Activated T-cell treated with anti-CD3 and anti-CD28 coated beads, Interleukin-2, amount 50 U/mL, for 48 hours (primary cell): ENCODE measurements at regions not wholly inside any gene's neighbourhood (a gene's known extent, or its start where the extent isn't known, plus 50 kb on each side); places are given as distances from the start of the nearest gene placed in this dataset.
"Not testable (repeated sequence)": the region's sequence is repeated elsewhere in the genome, so short reads cannot be mapped to it uniquely, and the experiment has no call there.

Experiments used
- DNase-seq, 2 experiments: peaks; one replicate each; pipeline ENCODE4 v3.0.0-alpha.2; 2020

DNA sequence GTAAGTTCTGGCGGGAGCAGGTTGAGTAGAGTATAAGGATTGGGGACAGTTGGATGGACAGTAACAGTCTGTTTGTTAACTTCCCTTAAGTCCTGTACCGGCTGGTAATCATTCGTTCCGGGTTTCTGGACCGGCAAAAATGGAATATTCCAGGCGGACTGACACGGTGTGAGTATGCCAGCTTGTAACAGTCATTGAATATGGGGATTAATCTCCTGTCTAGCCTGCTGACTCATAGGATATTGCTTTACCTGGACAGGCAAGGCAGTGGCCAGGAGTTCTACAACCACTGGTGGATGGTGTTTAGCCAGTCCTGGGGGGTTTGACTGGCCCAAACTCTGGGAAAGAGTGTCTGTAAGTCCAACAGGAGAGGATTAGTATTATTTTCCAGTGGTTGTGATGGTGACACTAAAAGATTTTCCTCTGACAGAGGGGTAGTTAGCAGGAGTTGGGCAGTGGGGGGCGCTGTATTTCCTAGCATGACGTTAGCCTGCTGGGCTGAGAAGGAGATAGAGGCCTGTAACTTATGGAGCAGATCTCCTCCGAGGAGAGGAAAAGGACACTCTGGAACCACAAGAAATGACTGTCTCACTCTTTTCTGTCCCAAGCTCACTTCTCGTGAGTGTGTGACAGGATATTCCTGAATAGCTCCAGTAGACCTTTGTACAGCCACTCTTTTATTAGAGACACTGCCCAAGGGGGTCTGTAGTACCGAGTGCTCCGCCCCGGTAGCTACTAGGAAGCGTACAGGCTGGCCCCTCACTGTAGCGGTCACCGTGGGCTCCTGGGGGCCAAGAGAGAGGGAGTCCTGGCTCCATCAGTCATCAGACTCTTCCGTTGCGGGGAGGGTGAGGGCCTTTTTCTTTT lies 152.2 kb downstream of the TRIM27 start:
- DNase-seq: no peak

DNA sequence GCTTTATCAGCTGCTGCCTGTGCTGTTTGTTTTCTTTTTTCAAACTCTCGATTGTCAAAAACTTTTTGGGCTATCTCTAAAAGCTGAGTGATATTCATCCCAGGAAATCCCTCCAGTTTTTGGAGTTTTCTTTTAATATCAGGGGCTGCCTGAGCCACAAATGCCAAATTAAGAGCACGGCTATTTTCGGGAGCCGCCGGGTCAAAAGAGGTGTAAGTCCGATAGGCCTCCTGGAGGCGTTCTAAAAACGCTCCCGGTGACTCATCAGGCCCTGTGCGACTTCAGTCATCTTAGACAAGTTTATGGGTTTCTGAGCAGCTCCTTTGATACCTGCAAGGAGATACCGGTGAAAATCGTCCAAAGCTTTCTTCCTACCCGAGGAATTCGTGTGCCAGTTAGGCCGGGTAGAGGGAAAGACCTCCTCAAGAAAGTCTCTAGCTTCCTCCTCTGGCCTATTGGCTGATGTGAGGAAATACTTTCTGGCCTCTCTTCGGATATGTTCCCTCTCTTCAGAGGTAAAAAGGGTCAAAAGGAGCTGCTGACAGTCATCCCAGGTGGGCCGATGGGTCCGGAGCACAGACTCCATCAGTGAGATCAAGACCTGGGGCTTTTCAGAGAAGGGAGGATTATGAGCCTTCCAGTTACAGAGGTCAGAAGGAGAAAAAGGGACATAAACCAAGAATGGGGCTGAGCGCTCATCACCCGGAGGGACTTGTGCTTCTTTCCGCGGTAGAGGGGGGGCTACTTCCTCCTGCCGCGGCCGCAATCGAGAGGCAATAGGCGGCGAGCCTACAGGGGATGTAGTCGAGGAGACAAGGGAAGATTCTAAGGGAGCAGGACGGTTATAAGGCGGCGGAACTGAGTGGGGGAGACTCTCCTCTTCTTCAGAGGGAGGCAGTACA lies 151.1 kb downstream of the TRIM27 start:
- no peak for DNase-seq

DNA sequence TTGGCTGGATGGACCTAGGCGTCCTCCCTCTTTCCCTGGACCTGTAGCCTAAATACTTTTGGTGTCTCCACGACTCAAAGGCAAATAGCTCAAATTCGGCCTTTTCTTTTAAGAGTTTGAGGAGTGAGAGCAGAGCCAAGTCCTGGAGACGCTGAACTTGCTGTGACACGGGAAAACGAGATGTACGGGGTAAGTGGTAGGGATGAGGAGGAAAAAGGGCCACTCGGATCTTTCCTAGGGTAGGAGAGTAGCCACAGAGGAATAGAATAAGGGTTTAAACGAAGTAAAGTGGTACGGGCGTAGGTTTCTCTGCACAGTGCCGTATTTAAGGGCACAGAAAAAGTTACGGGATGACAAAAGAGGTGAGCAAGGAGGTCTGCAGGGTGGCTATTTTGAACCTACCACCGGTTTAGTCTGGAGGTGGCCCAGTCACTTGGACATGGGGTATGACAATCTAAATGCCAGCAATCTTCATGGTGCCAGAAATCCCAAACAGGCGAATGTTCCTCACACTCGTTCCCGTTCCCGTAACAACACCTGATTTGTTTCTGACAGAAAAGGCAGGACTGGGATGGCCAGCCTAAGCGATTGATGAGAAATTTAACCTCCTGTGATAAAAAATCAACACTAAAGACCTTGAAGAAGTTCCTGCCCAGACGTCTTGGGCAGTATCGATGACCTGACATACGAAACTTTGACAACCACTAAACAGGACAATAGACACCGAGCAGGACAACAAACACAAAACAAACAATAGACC lies 149.3 kb downstream of the TRIM27 start:
- no peak for DNase-seq

- no peak for DNase-seq
These were observed 148.8 kb downstream of the TRIM27 start for GRCh38 chr6:28775052-28775376.

DNA sequence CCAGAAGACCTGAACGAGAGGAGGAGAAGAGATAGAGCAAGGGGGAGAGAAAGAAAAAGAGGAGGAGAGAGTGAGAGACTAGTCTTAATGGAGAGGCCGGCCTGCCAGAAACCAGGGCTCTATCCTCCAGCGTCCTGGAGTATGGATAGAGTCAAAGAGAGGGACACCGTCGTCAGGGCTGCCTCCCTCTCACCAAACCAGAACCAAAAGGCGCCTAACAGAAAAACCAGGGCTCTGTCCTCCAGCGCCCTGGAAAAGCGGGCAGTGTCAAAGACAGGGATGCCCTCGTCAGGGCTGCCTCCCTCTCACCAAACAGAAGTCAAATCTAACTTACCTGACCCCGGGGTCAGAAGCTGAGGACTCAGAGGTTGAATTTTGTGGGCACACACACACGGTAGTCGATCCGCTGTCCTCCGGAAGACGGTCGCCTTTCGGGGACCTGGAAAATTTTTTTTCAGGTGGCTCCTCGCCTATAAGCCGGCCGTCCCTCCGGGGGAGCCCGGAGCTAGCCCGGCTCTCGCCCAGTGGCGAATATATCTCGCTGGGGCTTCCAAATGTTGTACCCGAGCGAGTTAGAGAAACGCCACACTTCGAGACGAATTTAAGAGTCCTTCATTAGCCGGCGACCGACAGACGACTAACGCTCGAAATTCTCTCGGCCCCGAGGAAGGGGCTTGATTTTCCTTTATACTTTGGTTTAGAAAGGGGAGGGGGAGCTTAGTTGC lies 148.2 kb downstream of the TRIM27 start:
- DNase-seq: no peak

GRCh38 chr6:28776269-28777146 lies 147.3 kb downstream of the TRIM27 start:
- DNase-seq: no peak

DNA sequence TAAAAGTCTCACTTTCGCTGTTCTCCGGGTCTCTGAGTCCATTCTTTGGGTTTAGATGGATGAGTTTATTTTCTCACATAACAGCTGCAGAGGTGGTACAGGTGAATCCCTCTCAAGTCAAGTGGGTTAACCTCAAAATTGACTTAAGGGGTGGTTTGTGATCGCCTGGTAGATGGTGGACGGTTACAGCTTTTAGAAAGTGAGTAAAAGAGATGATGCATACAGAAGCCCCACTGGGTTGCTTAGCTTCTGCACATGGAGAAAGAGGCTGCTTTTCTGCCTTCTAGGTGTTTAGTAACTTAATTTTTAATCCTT lies 146.7 kb downstream of the TRIM27 start:
- DNase-seq: no peak

DNA sequence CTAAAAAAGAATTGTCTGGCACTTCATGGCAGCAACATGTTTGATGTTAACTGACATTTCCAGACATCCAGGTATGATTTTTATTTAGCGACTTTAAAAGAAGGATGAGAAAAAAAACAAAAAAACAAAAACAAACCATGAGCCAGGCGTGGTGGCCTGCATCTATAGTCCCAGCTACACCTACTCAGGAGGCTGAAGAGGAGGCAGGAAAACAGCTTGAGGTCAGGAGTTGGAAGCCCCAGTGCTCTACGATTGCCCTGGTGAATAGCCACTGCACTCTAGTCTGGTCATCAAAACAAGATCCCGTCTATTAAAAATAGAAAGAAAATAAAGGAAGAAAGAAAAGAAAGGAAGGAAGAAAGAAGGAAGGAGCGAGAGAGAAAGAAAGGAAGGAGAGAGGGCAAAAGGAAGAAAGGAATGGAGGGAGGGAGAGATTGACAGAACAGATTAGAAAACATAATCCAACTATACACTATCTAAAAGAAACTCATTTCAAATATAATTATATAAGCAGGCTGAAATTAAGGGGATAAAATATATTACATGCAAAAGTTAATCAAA lies 141.6 kb downstream of the TRIM27 start:
- no peak for DNase-seq

DNA sequence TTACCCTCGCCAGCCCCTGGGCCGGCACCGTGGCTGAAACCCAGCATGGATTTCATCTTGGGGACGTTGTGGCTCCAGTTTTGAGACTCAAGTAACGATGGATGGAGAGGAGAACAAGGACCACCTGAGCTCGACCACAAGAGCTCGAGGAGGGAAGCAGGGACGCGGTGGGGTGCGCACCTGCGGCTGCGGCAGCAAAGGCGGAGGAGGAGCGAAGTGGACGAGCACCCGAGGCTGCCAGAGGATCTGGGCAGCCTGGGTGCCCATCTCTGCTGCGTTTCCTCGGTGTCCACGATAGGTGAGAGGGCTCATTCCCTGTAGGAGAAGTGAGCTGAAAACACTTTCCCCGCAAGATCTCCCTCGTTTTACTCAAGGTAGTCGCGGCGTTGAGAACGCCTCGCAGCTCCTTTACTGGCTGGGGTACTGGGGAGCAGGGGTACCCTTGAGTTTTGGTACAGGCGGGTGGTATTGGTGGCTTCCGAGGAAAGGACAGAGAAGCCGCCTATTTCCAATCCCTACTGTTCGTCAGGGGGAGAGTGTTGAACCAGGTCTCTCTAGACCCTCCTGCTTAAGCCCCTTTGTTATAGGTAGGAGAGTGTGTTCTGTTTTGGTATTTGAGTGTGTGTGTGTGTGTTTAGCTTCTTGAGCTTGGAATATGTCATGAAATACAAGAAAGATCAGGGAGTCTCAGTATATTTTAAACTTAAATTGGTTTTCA lies 137.7 kb downstream of the TRIM27 start:
- DNase-seq: no peak

DNA sequence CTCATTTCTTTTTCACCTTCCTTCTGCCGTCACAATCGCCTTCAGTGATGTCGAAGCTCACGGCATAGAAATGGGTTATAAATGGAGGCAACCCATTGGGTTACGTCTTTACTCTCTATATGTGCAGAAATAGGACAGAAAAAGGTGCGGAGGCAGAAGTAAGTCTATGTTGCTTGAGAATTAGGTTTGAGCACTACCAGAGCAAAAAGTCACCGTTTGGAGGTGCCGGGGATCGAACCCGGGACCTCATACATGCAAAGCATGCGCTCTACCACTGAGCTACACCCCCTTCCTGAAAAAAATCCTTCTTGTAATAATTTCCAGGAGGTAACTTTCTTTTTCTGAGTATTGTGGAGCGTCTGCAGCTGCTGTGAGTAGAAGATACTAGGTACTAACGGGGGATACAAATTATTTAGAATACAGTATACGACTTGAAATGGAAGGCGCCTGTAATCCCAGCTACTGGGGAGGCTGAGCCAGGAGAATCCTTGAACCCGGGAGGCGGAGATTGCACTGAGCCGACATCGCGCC lies 134.2 kb downstream of the TRIM27 start:
- DNase-seq: peak; percentile 71 to 75

DNA sequence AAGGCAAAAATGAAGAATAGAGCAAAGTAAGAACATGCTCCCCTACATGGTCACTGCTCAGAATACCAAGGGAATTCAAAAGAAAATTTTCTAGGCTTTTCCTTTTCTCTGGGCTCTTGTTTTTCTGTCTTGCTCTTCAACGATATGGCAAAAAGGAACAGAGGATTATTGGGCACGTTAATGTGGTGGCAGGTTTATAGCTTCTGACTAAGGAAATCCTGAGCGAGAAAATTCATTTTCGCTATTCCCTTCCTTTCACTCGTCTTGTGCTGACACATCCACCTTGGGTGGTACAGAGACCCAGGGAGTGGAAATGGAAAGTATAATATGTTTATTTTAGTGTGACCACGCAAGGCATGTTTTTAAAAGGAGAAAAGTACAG lies 132.8 kb downstream of the TRIM27 start:
- DNase-seq: no peak

DNA sequence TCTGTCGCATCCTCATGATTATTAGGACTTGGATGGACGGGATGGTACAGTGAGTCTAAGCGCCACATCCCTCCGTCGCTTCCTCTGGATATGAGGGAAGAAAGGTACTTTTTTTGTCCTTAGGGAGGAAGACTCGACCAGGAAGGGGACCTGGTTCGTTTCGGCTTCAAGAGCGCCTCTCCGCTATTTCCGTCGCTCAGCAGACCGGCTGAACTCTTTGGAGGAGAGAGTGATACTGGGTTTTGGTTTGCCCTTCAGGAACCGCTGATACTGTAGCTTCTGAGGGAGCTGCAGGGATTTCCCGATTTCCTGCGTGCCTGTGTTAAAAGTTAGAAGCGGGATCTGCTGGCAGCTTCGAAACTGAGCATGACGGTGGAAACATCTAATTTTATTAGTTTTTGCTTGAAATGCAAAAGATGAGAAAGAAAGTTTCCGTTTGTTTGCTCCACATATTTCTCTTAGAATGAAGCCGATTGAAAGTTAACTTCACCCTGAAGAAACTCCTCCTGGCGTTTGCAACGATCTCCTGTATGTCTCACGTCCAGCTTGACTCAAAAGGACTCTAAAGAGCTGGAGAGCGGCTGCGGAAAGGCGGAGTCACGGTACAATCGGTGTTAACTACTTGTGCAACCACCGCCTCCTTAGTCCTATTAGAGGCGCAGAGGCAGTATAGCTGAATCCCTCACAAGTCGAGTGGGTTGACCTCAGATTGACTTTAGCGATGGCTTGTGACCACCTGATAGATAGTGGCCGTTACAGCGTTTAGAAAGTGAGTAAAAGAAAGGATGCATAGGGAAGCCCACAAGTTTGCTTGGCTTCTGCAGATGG lies 129.4 kb downstream of the TRIM27 start:
- DNase-seq: no peak

DNA sequence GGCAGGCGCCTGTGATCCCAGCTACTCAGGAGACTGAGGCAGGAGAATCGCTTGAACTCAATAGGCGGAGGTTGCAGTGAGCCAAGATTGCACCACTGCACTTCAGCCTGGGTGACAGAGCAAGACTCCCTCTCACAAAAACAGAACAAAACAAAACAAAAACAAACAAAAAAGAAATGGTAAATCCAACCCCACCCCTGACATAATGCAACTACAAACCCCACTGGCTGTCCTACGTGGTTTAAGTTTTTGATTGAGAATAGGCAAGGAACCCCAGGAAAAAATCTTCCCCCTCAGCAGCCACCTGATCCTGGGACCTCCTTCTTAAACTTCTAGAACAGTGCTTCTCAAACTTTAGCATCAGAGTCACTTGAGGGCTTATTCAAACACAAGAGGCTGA lies 123.1 kb downstream of the TRIM27 start:
- DNase-seq: not testable (repeated sequence)

DNA sequence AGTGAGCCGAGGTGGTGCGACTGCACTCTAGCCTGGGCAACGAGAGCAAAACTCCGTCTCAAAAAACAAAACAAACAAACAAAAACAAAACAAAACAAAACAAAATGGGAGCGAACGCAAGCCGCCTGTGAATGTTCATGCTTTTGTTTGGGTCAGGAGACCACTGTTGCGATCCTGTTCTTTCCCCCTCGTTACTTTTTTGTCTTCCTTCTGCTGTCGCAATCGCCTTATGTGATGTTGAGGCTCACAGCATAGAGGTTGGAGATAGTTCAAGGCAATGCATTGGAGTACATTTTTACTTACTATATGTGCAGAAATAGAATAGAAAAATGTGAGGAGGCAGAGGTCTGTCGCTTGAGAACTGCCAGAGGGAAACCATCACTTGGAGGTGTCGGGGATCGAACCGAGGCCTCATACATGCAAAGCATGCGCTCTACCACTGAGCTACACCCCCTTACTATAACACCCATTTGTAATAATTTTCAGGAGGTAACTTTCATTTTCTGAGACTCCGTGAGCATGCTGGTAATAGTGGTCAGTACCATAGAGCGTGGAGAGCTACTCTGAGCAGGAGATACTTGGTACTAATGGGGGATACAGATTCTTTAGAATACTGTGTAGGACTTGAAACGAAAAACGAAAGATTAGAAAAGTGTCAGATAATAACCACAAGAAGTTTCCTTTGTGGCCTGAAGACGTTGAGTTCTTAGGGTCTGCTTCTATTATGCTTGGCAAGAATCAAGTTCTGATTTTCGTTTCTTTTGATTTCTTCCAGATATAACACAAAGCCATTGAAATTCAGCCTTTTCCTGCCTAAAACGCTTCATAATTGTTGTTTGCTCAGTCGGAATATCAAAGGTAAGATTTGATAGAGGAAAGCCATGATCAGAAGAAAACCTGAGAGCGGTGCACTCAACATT lies 121.1 kb downstream of the TRIM27 start:
- peak in 1 of 2 experiments; percentile 52 for DNase-seq

DNA sequence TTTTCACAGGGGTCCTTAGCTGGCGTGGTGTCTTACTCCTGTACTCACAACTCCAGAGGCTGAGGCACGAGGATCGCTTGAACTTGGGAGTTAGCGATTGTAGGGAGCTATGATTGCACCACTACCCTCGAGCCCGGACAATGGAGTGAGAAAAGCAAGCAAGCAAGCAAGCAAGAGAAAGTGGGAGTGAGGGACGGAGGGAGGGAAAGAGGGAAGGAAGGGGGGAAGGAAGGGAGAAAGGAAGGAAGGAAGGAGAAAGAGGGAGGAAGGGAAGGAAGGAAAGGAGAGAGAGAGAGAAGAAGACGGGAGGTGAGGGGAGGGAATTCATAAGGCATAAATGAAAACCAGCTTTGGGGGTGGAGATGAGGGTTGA lies 120.5 kb downstream of the TRIM27 start:
- DNase-seq: no peak

DNA sequence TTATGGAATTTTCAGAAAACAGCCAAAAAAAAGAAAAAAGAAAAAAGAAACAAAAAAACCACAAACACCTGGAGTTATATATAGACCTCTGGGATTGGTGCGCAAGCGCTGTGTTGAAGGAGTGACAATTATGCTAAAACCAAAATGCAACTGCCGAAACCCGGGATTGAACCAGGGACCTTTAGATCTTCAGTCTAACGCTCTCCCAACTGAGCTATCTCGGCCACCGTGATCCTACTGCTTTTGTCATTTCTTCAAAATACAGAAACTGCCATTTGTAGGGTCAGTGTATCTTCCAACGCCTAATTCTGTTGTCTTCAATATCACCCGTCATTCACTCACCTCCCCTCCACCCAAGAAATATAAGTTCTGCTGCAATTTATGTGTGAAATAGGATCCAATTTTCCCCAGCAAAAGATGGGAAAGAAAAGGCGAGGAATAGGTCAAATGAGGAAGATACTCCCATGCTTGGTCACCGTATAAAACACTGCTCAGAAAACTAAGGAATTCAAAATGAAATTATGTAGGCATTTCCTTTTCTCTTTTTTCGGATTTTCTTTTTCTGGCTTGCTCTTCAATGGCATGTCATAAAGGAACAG lies 116.0 kb downstream of the TRIM27 start:
- DNase-seq: peak; percentile 70 to 75

DNA sequence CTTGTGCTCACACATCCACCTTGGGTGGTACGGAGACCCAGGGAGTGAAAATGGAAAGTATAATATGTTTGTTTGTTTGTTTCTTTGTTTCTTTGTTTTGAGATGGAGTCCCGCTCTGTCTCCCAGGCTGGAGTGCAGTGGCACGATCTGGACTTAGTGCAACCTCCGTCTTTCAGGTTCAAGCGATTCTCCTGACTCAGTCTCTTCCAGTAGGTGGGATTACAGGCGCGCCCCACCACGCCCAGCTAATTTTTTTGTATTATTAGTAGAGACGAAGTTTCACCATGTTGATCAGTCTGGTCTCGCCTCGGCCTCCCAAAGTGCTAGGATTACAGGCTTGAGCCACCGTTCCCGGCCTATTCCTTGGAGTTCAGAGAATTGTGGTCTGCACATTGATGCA lies 115.4 kb downstream of the TRIM27 start:
- no peak for DNase-seq
